Esophagus squamous epithelium (tissue), 5 donors: ENCODE measurements at regions not wholly inside any gene's neighbourhood (a gene's known extent, or its start where the extent isn't known, plus 50 kb on each side); places are given as distances from the start of the nearest gene placed in this dataset.

ENCODE experiments used
- DNase-seq: peaks from one replicate; lab custom pipeline; 2025; lab: John Stamatoyannopoulos, UW
- H3K27ac ChIP-seq, 4 donors: fragments of 200-600 bp; sonication (generic); one replicate each; pipeline ENCODE4 v1.5.1; 2016 to 2019; ENCODE audit warnings: mild to moderate bottlenecking in 1 of 4
- H3K27me3 ChIP-seq, 4 donors: fragments of 200-600 bp; sonication (generic); 1 replicate in 3 of 4; 2 replicates in 1 of 4; pipeline versions ENCODE4 v1.5.1 to v1.6.0; 2017 to 2021; ENCODE audit warnings: antibody characterized with exemption in 1 of 4
- H3K36me3 ChIP-seq, 3 donors: fragments of 200-600 bp; sonication (generic); one replicate each; pipeline ENCODE4 v1.5.1; 2016 to 2019
- H3K4me1 ChIP-seq, 3 donors: fragments of 200-600 bp; sonication (generic); one replicate each; pipeline ENCODE4 v1.5.1; 2017 to 2019
- H3K4me3 ChIP-seq, 4 donors: fragments of 200-600 bp; sonication (generic); 1 replicate in 3 of 4; 2 replicates in 1 of 4; pipeline ENCODE4 v1.5.1; 2016 to 2019; ENCODE audit warnings: mild to moderate bottlenecking in 2 of 4, moderate library complexity in 1 of 4
- H3K9me3 ChIP-seq, 3 donors: fragments of 200-600 bp; sonication (generic); one replicate each; pipeline ENCODE4 v1.5.1; 2016 to 2019
- POLR2A ChIP-seq, 4 donors: fragments of 450-650 bp; IDR thresholded peaks; one replicate each; pipeline ENCODE4 v1.6.1; 2017; ENCODE audit warnings: antibody characterized with exemption in 4 of 4, mild to moderate bottlenecking in 4 of 4, moderate library complexity in 3 of 4
- WGBS, 2 donors: methylation state at CpG; one replicate each; pipeline ENCODE4 v1.1.5; 2018; 5-methylcytosine and 5-hydroxymethylcytosine counted together
- intact Hi-C: fragments of 100-400 bp; cut with DNase I; formaldehyde crosslinking; loops from one replicate; pipeline ENCODE4 v1.15.0; 2022
- TF ChIP-seq, protein P1 (sequence below), 6 experiments: fragments of 450-650 bp in 4 of 6; fragments of 200-600 bp in 2 of 6; sonication (generic) in 2 of 6; IDR thresholded peaks; one replicate each; pipeline ENCODE4 v1.5.1; 2016 to 2019; ENCODE audit warnings: antibody characterized with exemption in 6 of 6, mild to moderate bottlenecking in 4 of 6, moderate library complexity in 4 of 6
- donor health status: DM: yes; HTN: yes; CAD: no.

DNA sequence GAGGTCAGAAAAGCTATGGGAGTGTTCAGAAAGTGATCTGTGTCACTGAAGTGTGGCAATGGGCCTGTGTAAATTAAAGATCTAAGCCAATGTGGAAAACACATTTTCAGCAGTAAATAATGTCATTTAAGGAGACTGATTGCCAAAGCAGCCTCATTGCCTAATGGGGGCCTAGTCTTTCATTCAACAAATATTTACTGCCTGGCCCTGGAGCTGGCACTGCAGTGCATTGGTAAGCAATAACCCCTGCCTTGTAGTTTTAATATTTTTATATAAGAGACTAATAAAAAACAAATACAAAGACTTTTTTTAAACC lies 326.6 kb downstream of the BTG1 start:
- no peaks in the 10 kb centered on the region for H3K27me3 ChIP-seq
- intact Hi-C loops, result no loop called here
- peaks cover 12 to 28% (median 17%) of the 10 kb centered on the region in 3 donors for H3K4me1 ChIP-seq
- H3K36me3 ChIP-seq, result no peaks in the 10 kb centered on the region
- peak overlapping the region; percentile 53 to 77 (median 70) for H3K27ac ChIP-seq
- DNase-seq, result no peak
- no peak overlapping the region for H3K4me3 ChIP-seq
- TF ChIP-seq, protein P1, sequence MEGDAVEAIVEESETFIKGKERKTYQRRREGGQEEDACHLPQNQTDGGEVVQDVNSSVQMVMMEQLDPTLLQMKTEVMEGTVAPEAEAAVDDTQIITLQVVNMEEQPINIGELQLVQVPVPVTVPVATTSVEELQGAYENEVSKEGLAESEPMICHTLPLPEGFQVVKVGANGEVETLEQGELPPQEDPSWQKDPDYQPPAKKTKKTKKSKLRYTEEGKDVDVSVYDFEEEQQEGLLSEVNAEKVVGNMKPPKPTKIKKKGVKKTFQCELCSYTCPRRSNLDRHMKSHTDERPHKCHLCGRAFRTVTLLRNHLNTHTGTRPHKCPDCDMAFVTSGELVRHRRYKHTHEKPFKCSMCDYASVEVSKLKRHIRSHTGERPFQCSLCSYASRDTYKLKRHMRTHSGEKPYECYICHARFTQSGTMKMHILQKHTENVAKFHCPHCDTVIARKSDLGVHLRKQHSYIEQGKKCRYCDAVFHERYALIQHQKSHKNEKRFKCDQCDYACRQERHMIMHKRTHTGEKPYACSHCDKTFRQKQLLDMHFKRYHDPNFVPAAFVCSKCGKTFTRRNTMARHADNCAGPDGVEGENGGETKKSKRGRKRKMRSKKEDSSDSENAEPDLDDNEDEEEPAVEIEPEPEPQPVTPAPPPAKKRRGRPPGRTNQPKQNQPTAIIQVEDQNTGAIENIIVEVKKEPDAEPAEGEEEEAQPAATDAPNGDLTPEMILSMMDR (IDR thresholded peaks at IDR 0.05), result no peak
- no peak for TF ChIP-seq POLR2A (IDR thresholded peaks at IDR 0.05)
- H3K9me3 ChIP-seq, result no peaks in the 10 kb centered on the region

DNA sequence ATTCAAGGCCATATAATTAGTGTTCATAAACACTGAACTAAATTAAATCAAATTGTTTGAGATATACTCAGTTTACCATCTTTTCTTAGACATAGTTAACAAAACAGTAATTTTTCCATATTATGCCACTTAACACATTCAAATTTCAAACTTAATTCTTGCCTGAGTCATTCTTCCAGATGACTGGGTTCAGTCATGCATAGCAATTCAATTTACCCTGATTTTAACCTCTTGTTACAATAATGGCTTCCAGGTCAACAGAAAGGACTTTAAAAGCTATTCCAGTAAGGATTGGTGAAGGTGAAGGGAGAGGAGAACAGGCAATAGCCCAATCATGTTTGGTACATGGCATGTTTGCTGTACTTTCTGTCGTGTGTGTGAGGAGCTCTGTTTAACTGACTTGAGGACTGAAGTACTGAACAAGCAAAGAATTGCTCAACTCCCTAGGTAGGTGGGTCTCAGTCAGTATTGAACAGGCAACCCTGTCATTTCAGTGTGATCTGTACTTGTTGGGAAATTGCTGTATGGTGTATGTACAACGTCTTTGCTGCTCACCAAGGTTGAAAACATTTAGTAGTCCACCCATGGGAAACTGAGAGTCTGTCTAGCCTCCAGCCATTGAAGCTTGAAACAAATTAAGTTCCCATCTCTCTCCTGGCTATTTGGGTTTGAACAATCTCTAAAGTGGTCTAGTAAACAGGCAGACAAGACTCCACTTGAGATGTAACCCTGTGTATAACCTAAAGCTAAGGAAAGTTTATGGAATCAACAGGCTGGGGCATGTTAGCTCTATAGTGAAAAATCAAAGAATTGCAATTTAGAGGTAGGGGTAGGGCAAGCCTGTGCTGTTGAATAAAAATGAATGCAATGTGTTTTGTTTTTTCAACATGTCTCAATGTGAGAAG lies 327.2 kb downstream of the BTG1 start:
- no peaks in the 10 kb centered on the region for H3K9me3 ChIP-seq
- no peaks in the 10 kb centered on the region for H3K36me3 ChIP-seq
- 33 to 37% methylated on average over 2 of the region's 2 CpGs for WGBS, 2 donors
- intact Hi-C loops, result no loop called here
- no peak for TF ChIP-seq POLR2A (IDR thresholded peaks at IDR 0.05)
- TF ChIP-seq, protein P1 (IDR thresholded peaks at IDR 0.05), result no peak
- H3K4me3 ChIP-seq, result no peak overlapping the region
- peaks cover 12 to 28% (median 17%) of the 10 kb centered on the region in 3 donors for H3K4me1 ChIP-seq
- H3K27ac ChIP-seq, result peak overlapping the region; percentile 53 to 77 (median 70)
- no peaks in the 10 kb centered on the region for H3K27me3 ChIP-seq
- DNase-seq, result no peak

DNA sequence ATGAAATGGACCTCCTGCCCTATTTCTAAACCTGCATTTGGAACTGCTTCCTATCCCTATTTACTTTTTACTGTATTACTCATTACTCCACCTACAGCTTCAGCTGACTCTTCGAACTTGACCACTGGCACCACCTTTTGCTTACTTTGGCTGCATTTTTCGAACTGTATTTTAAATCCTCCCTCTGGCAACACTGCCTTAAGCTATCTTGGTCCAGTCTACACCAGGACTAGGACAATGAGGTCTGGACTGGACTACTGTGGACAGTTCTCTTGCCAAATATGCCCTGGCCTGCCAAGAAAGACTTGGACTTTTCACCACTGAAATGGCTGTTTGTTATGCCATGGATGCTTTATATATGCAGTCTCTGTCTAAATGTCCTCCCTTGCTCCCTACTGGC lies 328.1 kb downstream of the BTG1 start:
- Histone ChIP-seq H3K36me3 (no peaks in the 10 kb centered on the region), H3K4me1 (peaks cover 12 to 28% (median 17%) of the 10 kb centered on the region in 3 donors), H3K27me3 (no peaks in the 10 kb centered on the region), H3K27ac (peak overlapping the region; percentile 21 to 77 (median 55)), H3K9me3 (no peaks in the 10 kb centered on the region), H3K4me3 (no peak overlapping the region)
- no peak for DNase-seq
- no peak for TF ChIP-seq POLR2A (IDR thresholded peaks at IDR 0.05)
- TF ChIP-seq, protein P1 (IDR thresholded peaks at IDR 0.05), result no peak
- intact Hi-C loops, result no loop called here
- 21 to 25% methylated on average over 2 of the region's 2 CpGs for WGBS, 2 donors

DNA sequence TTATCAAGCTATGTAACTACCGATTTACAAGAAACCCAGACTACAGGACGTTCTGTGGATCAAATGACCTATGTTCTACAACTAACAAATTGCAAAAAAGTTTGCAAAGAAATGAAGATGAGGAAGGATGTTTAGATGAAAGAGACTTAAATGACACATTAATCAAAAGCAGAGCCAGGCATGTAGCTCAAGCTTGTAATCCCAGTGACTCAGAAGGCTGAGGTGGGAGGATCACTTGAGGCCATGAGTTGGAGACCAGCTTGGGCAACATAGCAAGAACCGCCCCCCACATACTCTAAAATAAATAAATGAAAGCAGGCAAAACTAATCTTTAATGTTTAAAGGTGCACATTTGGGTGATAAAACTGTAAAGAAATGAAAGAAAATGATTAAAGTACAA lies 331.9 kb downstream of the BTG1 start:
- no peak overlapping the region for H3K27ac ChIP-seq
- DNase-seq, result no peak
- intact Hi-C loops, result loop anchor here (5.0 kb wide), 1 partner anchor 329 kb away; no protein-coding TSS in a partner anchor
- no peaks in the 10 kb centered on the region for H3K27me3 ChIP-seq
- peaks cover 11 to 26% (median 12%) of the 10 kb centered on the region in 3 donors for H3K4me1 ChIP-seq
- TF ChIP-seq POLR2A (IDR thresholded peaks at IDR 0.05), result no peak
- TF ChIP-seq, protein P1 (IDR thresholded peaks at IDR 0.05), result no peak
- H3K4me3 ChIP-seq, result no peak overlapping the region
- H3K9me3 ChIP-seq, result no peaks in the 10 kb centered on the region
- 42 to 59% methylated on average over 3 of the region's 3 CpGs for WGBS, 2 donors
- H3K36me3 ChIP-seq, result no peaks in the 10 kb centered on the region

DNA sequence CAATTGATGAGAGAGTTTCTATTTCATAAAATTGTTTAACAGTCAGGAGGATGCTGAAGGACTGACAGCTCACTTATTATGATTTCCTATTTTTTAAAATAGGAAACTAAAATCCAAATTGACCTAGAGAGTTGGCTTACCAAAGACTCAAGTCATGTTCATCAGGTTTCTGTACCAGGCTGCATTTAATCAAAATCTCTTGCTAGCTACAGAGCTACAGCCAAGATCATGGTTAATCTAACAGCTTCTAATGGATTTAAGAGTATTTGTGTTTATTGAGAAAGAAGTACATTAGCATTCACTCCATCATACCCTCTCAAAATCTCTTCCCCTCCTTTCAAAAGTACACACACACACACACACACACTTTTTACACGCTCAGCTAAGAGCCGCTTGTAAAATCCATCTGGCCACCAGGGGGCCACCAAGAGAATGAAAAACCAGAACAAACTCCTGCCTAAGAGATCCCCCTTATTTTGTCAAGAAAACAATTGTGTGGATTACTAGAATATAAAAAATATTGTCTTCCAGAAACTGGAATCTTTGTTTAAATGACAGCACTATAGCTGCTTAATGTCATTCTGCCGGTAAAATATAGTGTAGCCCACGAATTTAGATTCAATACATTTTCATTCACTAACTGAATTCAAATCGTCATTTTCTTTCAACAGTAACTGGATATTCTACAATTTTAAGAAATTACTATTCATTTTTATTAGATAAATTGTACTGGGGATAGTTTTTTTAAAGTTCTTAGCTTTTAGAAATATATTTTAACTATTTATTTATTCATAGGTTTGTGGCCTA lies 334.0 kb downstream of the BTG1 start:
- TF ChIP-seq, protein P1 (IDR thresholded peaks at IDR 0.05), result peak; percentile 65 to 87 (median 72)
- TF ChIP-seq POLR2A (IDR thresholded peaks at IDR 0.05), result no peak
- peaks cover 0 to 8% (median 0%) of the 10 kb centered on the region in 3 donors for H3K4me1 ChIP-seq
- DNase-seq, result no peak
- no peaks in the 10 kb centered on the region for H3K36me3 ChIP-seq
- intact Hi-C loops, result loop anchor here (5.0 kb wide), 1 partner anchor 331 kb away; no protein-coding TSS in a partner anchor
- no peak overlapping the region for H3K4me3 ChIP-seq
- no peaks in the 10 kb centered on the region for H3K9me3 ChIP-seq
- no peaks in the 10 kb centered on the region for H3K27me3 ChIP-seq
- no peak overlapping the region for H3K27ac ChIP-seq
- 48 to 49% methylated on average over 5 of the region's 5 CpGs for WGBS, 2 donors
